ENCODE measurements at regions not wholly inside any gene's neighbourhood (a gene's known extent, or its start where the extent isn't known, plus 50 kb on each side); places are given as distances from the start of the nearest gene placed in this dataset.

- TF ChIP-seq CTCF (conservative IDR thresholded peaks at IDR 0.05) = no peak
- TF ChIP-seq ZFX (IDR thresholded peaks at IDR 0.05) = no peak
These were observed 202.7 kb downstream of the TFAP2C start for GRCh38 chr20:56831795-56832194.
